ENCODE measurements at regions not wholly inside any gene's neighbourhood (a gene's known extent, or its start where the extent isn't known, plus 50 kb on each side); places are given as distances from the start of the nearest gene placed in this dataset.
"Not testable (repeated sequence)": the region's sequence is repeated elsewhere in the genome, so short reads cannot be mapped to it uniquely, and the experiment has no call there.

GRCh38 chr4:58871509-58871908 is 1761.3 kb upstream of the IGFBP7 start:
- no peak for DNase-seq (ENCODE audit: low read depth in 2 of 2)

GRCh38 chr4:58849026-58849425 is 1738.8 kb upstream of the IGFBP7 start:
- no peak for DNase-seq (ENCODE audit: low read depth in 2 of 2)

- no peak for DNase-seq (ENCODE audit: low read depth in 2 of 2)
Measured at GRCh38 chr4:58843455-58843854, 1733.3 kb upstream of the IGFBP7 start.

GRCh38 chr4:58833126-58833525 is 1722.9 kb upstream of the IGFBP7 start:
- no peak for DNase-seq (ENCODE audit: low read depth in 2 of 2)

- no peak for DNase-seq (ENCODE audit: low read depth in 2 of 2)
Measured at GRCh38 chr4:58825278-58825677, 1715.1 kb upstream of the IGFBP7 start.

GRCh38 chr4:58818560-58818959 is 1708.4 kb upstream of the IGFBP7 start:
- DNase-seq (ENCODE audit: low read depth in 2 of 2) = not testable (repeated sequence)

GRCh38 chr4:58809948-58810347 is 1699.8 kb upstream of the IGFBP7 start:
- DNase-seq (ENCODE audit: low read depth in 2 of 2) = no peak

GRCh38 chr4:58809366-58809765 is 1699.2 kb upstream of the IGFBP7 start:
- no peak for DNase-seq (ENCODE audit: low read depth in 2 of 2)

- DNase-seq (ENCODE audit: low read depth in 2 of 2) = no peak
Measured at GRCh38 chr4:58808817-58809216, 1698.6 kb upstream of the IGFBP7 start.

GRCh38 chr4:58807843-58808615 is 1697.8 kb upstream of the IGFBP7 start:
- no peak for DNase-seq (ENCODE audit: low read depth in 2 of 2)

GRCh38 chr4:58776627-58777026 is 1666.4 kb upstream of the IGFBP7 start:
- DNase-seq (ENCODE audit: low read depth in 2 of 2) = no peak

- DNase-seq (ENCODE audit: low read depth in 2 of 2) = no peak
Measured at GRCh38 chr4:58767598-58767997, 1657.4 kb upstream of the IGFBP7 start.

- no peak for DNase-seq (ENCODE audit: low read depth in 2 of 2)
Measured at GRCh38 chr4:58766763-58767162, 1656.6 kb upstream of the IGFBP7 start.

GRCh38 chr4:58761563-58761962 is 1651.4 kb upstream of the IGFBP7 start:
- DNase-seq (ENCODE audit: low read depth in 2 of 2) = no peak

GRCh38 chr4:58760737-58761136 is 1650.6 kb upstream of the IGFBP7 start:
- DNase-seq (ENCODE audit: low read depth in 2 of 2) = no peak

- DNase-seq (ENCODE audit: low read depth in 2 of 2) = no peak
Measured at GRCh38 chr4:58760100-58760499, 1649.9 kb upstream of the IGFBP7 start.

GRCh38 chr4:58749206-58749605 is 1639.0 kb upstream of the IGFBP7 start:
- DNase-seq (ENCODE audit: low read depth in 2 of 2) = no peak

- DNase-seq (ENCODE audit: low read depth in 2 of 2) = no peak
Measured at GRCh38 chr4:58740897-58741296, 1630.7 kb upstream of the IGFBP7 start.

GRCh38 chr4:58739275-58739674 is 1629.1 kb upstream of the IGFBP7 start:
- no peak for DNase-seq (ENCODE audit: low read depth in 2 of 2)

- no peak for DNase-seq (ENCODE audit: low read depth in 2 of 2)
Measured at GRCh38 chr4:58738375-58738774, 1628.2 kb upstream of the IGFBP7 start.

- DNase-seq (ENCODE audit: low read depth in 2 of 2) = no peak
Measured at GRCh38 chr4:58734030-58734674, 1624.0 kb upstream of the IGFBP7 start.

- no peak for DNase-seq (ENCODE audit: low read depth in 2 of 2)
Measured at GRCh38 chr4:58732973-58733372, 1622.8 kb upstream of the IGFBP7 start.

- no peak for DNase-seq (ENCODE audit: low read depth in 2 of 2)
Measured at GRCh38 chr4:58723954-58724353, 1613.8 kb upstream of the IGFBP7 start.

Data from dermis microvascular lymphatic vessel endothelial cell (primary cell).